IPS-20b (cell line): ENCODE measurements at regions not wholly inside any gene's neighbourhood (a gene's known extent, or its start where the extent isn't known, plus 50 kb on each side); places are given as distances from the start of the nearest gene placed in this dataset.
"Not testable (repeated sequence)": the region's sequence is repeated elsewhere in the genome, so short reads cannot be mapped to it uniquely, and the experiment has no call there.

Experiments used
- H3K27ac ChIP-seq: one replicate; pipeline ENCODE4 v1.5.1; 2013; ENCODE audit warnings: low read length
- H3K27me3 ChIP-seq: 2 replicates; pipeline ENCODE4 v1.6.1; 2013; ENCODE audit warnings: mild to moderate bottlenecking, low read length, inconsistent platforms; ENCODE audit not compliant: insufficient read depth
- H3K36me3 ChIP-seq: 2 replicates; pipeline ENCODE4 v1.6.1; 2013; ENCODE audit warnings: low read depth, mild to moderate bottlenecking, inconsistent platforms, low read length, moderate library complexity; ENCODE audit not compliant: insufficient read depth
- H3K4me1 ChIP-seq: 2 replicates; pipeline ENCODE4 v1.6.1; 2013; ENCODE audit warnings: mild to moderate bottlenecking, control low read depth, inconsistent platforms, low read length, moderate library complexity; ENCODE audit not compliant: insufficient read depth
- H3K4me3 ChIP-seq: 2 replicates; pipeline ENCODE4 v1.5.1; 2013; ENCODE audit warnings: mild to moderate bottlenecking, low read length, inconsistent platforms
- H3K9ac ChIP-seq: 2 replicates; pipeline ENCODE4 v1.6.1; 2013; ENCODE audit warnings: low read depth, mild to moderate bottlenecking, inconsistent platforms, low read length, moderate library complexity
- H3K9me3 ChIP-seq: 2 replicates; pipeline ENCODE4 v1.6.1; 2013; ENCODE audit warnings: mild to moderate bottlenecking, low read depth, low read length, inconsistent platforms; ENCODE audit not compliant: insufficient read depth

- Histone ChIP-seq H3K4me1 (no peaks in the 10 kb centered on the region), H3K27me3 (no peaks in the 10 kb centered on the region), H3K27ac (no peak overlapping the region), H3K9me3 (0 out of 2 replicates have a peak, but pooled peaks cover 6% of the 10 kb centered on the region), H3K9ac (no peak overlapping the region), H3K36me3 (no peaks in the 10 kb centered on the region), H3K4me3 (no peak overlapping the region)
Observed at GRCh38 chr3:158026236-158026635, 80.0 kb downstream of the SHOX2 start.

- not testable (repeated sequence) for H3K9ac ChIP-seq, H3K4me3 ChIP-seq, H3K9me3 ChIP-seq, H3K27ac ChIP-seq, H3K36me3 ChIP-seq, H3K4me1 ChIP-seq, H3K27me3 ChIP-seq
Observed at GRCh38 chr3:158019897-158020296, 86.3 kb downstream of the SHOX2 start.

DNA sequence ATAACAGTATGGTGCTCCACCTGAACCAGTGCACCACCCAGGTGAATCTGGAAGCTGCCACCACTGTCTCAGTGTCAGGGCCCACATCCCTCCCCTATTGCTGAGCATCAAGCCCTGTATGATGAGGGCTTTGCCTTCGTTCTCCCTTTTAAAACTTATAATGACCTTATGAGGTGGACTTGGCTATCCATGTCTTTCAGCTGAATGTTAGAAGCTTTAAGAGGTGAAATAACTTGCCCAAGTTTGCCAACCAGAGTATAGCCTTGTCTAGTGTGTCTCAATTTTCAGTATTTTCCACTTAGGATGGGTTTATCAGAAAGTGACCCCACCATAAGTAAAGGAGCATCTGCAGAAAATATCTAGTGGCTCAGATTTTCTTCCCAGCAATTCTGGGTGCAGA lies 87.8 kb downstream of the SHOX2 start:
- H3K27ac ChIP-seq: no peak overlapping the region
- H3K9me3 ChIP-seq: peaks cover 5% of the 10 kb centered on the region
- no peaks in the 10 kb centered on the region for H3K27me3 ChIP-seq
- H3K36me3 ChIP-seq: no peaks in the 10 kb centered on the region
- H3K4me3 ChIP-seq: no peak overlapping the region
- H3K4me1 ChIP-seq: no peaks in the 10 kb centered on the region
- H3K9ac ChIP-seq: no peak overlapping the region

GRCh38 chr3:158012901-158013300 lies 93.3 kb downstream of the SHOX2 start:
- no peak overlapping the region for H3K27ac ChIP-seq
- peaks cover 18% of the 10 kb centered on the region; the same call in 1 of the 2 replicates for H3K9me3 ChIP-seq
- H3K4me3 ChIP-seq: no peak overlapping the region
- H3K27me3 ChIP-seq: no peaks in the 10 kb centered on the region
- H3K36me3 ChIP-seq: no peaks in the 10 kb centered on the region
- H3K4me1 ChIP-seq: no peaks in the 10 kb centered on the region
- no peak overlapping the region for H3K9ac ChIP-seq

DNA sequence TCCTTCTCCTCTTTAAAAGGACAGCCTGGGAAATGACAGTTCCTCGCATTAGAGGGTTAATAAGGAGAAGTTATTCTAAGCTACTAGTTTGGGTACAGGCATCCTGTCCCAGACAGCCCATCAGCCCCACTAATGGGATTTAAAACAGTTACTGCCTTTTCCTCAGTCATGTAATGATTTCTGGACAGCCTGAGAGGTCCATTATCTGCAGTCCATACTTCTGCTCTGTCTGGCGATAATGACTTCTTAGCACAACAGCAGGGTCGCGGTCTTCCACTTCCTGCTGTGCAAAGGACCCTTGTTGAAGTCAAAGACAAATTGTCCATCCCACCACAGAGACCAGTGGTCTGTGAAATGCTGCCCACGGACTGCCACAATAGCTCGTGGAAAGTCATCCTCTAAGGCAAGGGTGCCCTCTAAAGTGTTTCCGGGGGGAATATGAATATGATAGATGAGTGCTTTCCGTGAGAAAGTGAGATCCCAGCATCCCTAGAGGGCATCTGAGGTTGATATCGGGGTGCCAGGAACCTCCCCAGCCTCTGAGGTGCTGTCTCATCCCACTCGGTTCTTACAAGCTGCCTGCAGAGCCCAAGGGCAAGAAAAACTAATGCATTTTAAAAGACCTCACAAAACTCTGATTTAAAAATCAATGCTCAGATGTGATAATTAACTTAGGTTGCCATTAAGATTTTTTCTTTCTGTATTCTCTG lies 100.7 kb downstream of the SHOX2 start:
- H3K27me3 ChIP-seq: no peaks in the 10 kb centered on the region
- no peak overlapping the region for H3K4me3 ChIP-seq
- no peak overlapping the region for H3K27ac ChIP-seq

DNA sequence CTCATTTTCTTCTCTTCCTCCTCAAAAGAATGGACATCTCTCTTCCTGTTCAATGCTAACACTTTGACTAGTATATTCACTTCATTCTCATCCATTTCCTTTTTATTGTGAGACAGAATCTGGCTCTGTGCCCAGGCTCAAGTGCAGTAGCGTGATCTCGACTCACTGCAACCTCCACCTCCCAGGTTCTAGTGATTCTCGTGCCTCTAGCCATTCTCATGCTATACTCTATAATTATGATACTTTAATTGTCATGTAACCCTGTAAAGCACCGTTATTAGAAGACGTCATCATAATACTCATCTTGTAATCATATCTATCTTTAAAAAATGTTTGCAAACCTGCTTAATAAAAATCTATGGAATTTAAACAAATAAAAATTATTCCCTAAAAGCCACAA lies 107.0 kb downstream of the SHOX2 start:
- no peaks in the 10 kb centered on the region for H3K4me1 ChIP-seq
- no peak overlapping the region for H3K27ac ChIP-seq
- H3K36me3 ChIP-seq: no peaks in the 10 kb centered on the region
- no peak overlapping the region for H3K4me3 ChIP-seq
- H3K27me3 ChIP-seq: no peaks in the 10 kb centered on the region
- no peak overlapping the region for H3K9ac ChIP-seq
- peaks cover 8% of the 10 kb centered on the region; the same call in 1 of the 2 replicates for H3K9me3 ChIP-seq

More for the DNA sequence above, 100.7 kb downstream of the SHOX2 start:
- H3K9ac ChIP-seq: no peak overlapping the region
- H3K9me3 ChIP-seq: peaks cover 23% of the 10 kb centered on the region; the same call in 1 of the 2 replicates
- no peaks in the 10 kb centered on the region for H3K4me1 ChIP-seq
- no peaks in the 10 kb centered on the region for H3K36me3 ChIP-seq

DNA sequence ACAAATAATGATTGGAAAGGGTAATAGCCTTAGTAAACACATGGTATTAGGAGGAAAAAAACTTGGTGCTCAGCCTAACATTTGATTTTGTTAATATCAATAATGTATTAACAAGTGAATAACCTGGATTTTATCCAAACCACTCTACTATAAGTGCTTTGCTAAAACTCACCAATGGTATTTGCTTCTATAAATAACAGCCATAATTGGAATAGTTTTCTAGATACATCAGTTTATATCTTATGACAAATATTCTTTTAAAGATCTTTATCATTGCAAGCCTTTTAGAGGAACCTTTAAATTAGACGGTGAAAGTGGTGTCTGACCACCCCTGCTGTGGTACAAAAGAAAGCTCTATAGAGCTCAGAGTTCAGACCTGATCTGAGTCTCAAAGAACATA lies 123.9 kb downstream of the SHOX2 start:
- no peaks in the 10 kb centered on the region for H3K4me1 ChIP-seq
- no peak overlapping the region for H3K9ac ChIP-seq
- H3K36me3 ChIP-seq: no peaks in the 10 kb centered on the region
- no peak overlapping the region for H3K27ac ChIP-seq
- no peaks in the 10 kb centered on the region for H3K27me3 ChIP-seq
- no peaks in the 10 kb centered on the region for H3K9me3 ChIP-seq
- no peak overlapping the region for H3K4me3 ChIP-seq

- H3K4me1 ChIP-seq: no peaks in the 10 kb centered on the region
- H3K27ac ChIP-seq: no peak overlapping the region
- H3K36me3 ChIP-seq: no peaks in the 10 kb centered on the region
- no peak overlapping the region for H3K9ac ChIP-seq
- no peak overlapping the region for H3K4me3 ChIP-seq
- no peaks in the 10 kb centered on the region for H3K9me3 ChIP-seq
- no peaks in the 10 kb centered on the region for H3K27me3 ChIP-seq
Observed at GRCh38 chr3:157981819-157982218, 124.4 kb downstream of the SHOX2 start.

- Histone ChIP-seq H3K4me3 (no peak overlapping the region), H3K27ac (no peak overlapping the region), H3K36me3 (no peaks in the 10 kb centered on the region), H3K4me1 (no peaks in the 10 kb centered on the region), H3K9me3 (no peaks in the 10 kb centered on the region), H3K9ac (no peak overlapping the region), H3K27me3 (no peaks in the 10 kb centered on the region)
Observed at GRCh38 chr3:157979022-157979421, 127.2 kb downstream of the SHOX2 start.

DNA sequence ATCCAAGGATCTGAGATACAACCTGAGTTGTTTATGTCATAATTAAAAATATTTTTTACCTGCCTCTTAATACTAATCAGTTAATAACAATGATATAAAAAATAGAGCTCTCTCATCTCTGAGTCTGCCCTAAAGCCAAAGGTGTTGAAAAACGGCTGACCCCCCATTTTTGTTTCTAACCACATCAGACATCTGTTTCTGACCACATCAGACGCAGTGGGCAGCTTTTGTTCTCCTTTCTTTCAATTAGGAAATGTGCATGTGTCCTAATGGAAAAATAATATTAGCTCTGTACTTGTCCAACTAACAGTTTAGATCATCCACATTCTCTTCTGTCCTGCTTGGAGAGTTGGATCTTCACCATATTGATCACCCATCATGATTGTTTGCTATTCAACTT lies 144.6 kb downstream of the SHOX2 start:
- H3K27me3 ChIP-seq: no peaks in the 10 kb centered on the region
- H3K4me3 ChIP-seq: no peak overlapping the region
- H3K36me3 ChIP-seq: no peaks in the 10 kb centered on the region
- H3K9ac ChIP-seq: no peak overlapping the region
- H3K9me3 ChIP-seq: no peaks in the 10 kb centered on the region
- no peak overlapping the region for H3K27ac ChIP-seq
- no peaks in the 10 kb centered on the region for H3K4me1 ChIP-seq

- no peaks in the 10 kb centered on the region for H3K36me3 ChIP-seq
Observed at GRCh38 chr3:157958457-157958856, 147.8 kb downstream of the SHOX2 start.

DNA sequence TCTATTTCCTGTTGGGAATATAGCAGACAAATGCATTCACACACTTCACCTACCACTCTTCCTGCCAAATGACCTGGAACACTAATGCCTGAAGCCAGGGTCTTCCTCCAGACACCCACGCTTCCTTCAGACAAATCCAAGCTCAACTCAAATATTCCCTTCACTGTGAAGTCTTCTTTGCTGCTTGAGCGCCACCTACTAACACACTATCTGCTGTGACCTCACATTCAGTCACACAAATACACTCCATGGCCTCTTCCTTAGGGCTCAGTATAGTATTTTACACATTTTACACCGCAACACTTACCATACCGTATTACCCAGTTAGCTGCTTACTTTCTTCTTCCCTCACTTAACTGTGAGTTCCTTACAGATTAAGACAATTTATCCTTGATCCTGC lies 149.4 kb downstream of the SHOX2 start:
- Histone ChIP-seq H3K4me3 (no peak overlapping the region), H3K9me3 (no peaks in the 10 kb centered on the region), H3K36me3 (no peaks in the 10 kb centered on the region), H3K27ac (no peak overlapping the region), H3K4me1 (no peaks in the 10 kb centered on the region), H3K27me3 (no peaks in the 10 kb centered on the region), H3K9ac (no peak overlapping the region)

More at GRCh38 chr3:157958457-157958856, 147.8 kb downstream of the SHOX2 start:
- H3K9me3 ChIP-seq: no peaks in the 10 kb centered on the region
- H3K4me1 ChIP-seq: no peaks in the 10 kb centered on the region
- no peak overlapping the region for H3K9ac ChIP-seq
- no peak overlapping the region for H3K4me3 ChIP-seq
- H3K27me3 ChIP-seq: no peaks in the 10 kb centered on the region
- H3K27ac ChIP-seq: no peak overlapping the region
